Right renal cortex interstitium (tissue), 3 donors: ENCODE measurements at regions not wholly inside any gene's neighbourhood (a gene's known extent, or its start where the extent isn't known, plus 50 kb on each side); places are given as distances from the start of the nearest gene placed in this dataset.

Experiments used
- DNase-seq, 3 donors: peaks; one replicate each; pipeline ENCODE4 v3.0.0-alpha.2; 2013; ENCODE audit warnings: low read depth in 3 of 3, low spot score in 2 of 3

GRCh38 chr3:105174017-105174615 lies 192.6 kb upstream of the ALCAM start:
- DNase-seq, result no peak

GRCh38 chr3:105177576-105177975 lies 189.1 kb upstream of the ALCAM start:
- no peak for DNase-seq

GRCh38 chr3:105187344-105187743 lies 179.4 kb upstream of the ALCAM start:
- no peak for DNase-seq

- no peak for DNase-seq
Observed at GRCh38 chr3:105195260-105195659, 171.4 kb upstream of the ALCAM start.

- DNase-seq, result no peak
Observed at GRCh38 chr3:105197863-105198262, 168.8 kb upstream of the ALCAM start.

GRCh38 chr3:105199217-105199616 lies 167.5 kb upstream of the ALCAM start:
- no peak for DNase-seq

GRCh38 chr3:105210141-105210540 lies 156.6 kb upstream of the ALCAM start:
- DNase-seq, result no peak

- DNase-seq, result no peak
Observed at GRCh38 chr3:105214590-105214989, 152.1 kb upstream of the ALCAM start.

GRCh38 chr3:105222568-105223093 lies 144.1 kb upstream of the ALCAM start:
- DNase-seq, result no peak

- no peak for DNase-seq
Observed at GRCh38 chr3:105223815-105224214, 142.9 kb upstream of the ALCAM start.

- DNase-seq, result no peak
Observed at GRCh38 chr3:105228696-105229095, 138.0 kb upstream of the ALCAM start.

GRCh38 chr3:105232553-105232952 lies 134.2 kb upstream of the ALCAM start:
- DNase-seq, result no peak

GRCh38 chr3:105233010-105233409 lies 133.7 kb upstream of the ALCAM start:
- DNase-seq, result no peak

- no peak for DNase-seq
Observed at GRCh38 chr3:105235221-105235620, 131.5 kb upstream of the ALCAM start.

- no peak for DNase-seq
Observed at GRCh38 chr3:105235785-105236184, 130.9 kb upstream of the ALCAM start.

- DNase-seq, result no peak
Observed at GRCh38 chr3:105238367-105238766, 128.3 kb upstream of the ALCAM start.

GRCh38 chr3:105243076-105243475 lies 123.6 kb upstream of the ALCAM start:
- no peak for DNase-seq

GRCh38 chr3:105246536-105246935 lies 120.2 kb upstream of the ALCAM start:
- no peak for DNase-seq

- no peak for DNase-seq
Observed at GRCh38 chr3:105253225-105253624, 113.5 kb upstream of the ALCAM start.

- no peak for DNase-seq
Observed at GRCh38 chr3:105254154-105254553, 112.6 kb upstream of the ALCAM start.

- no peak for DNase-seq
Observed at GRCh38 chr3:105255350-105255749, 111.4 kb upstream of the ALCAM start.

GRCh38 chr3:105259496-105259895 lies 107.2 kb upstream of the ALCAM start:
- no peak for DNase-seq

- no peak for DNase-seq
Observed at GRCh38 chr3:105260385-105260784, 106.3 kb upstream of the ALCAM start.
